CD4-positive, alpha-beta T cell (primary cell): ENCODE measurements at regions not wholly inside any gene's neighbourhood (a gene's known extent, or its start where the extent isn't known, plus 50 kb on each side); places are given as distances from the start of the nearest gene placed in this dataset.

Source experiments
- ATAC-seq: fragments of 200-7000 bp; cut with Tn5 transposase; one replicate; pipeline ENCODE4 v1.10.0; 2022; ENCODE audit warnings: mild to moderate bottlenecking; ENCODE audit not compliant: poor library complexity
- CTCF ChIA-PET: fragments of 350-600 bp; sonication (Branson Sonifier 250); formaldehyde crosslinking; loops from one replicate; lab custom pipeline; 2021; ENCODE audit warnings: antibody characterized with exemption, inconsistent platforms; lab: Charles Lee
- POLR2A ChIA-PET: fragments of 350-600 bp; sonication (Branson Sonifier 250); formaldehyde crosslinking; loops from one replicate; lab custom pipeline; 2021; ENCODE audit warnings: antibody characterized with exemption, inconsistent platforms; lab: Charles Lee
- DNase-seq, 14 experiments: peaks; one replicate each; pipeline ENCODE4 v3.0.0-alpha.2; 2013 to 2020; ENCODE audit warnings: mixed read lengths in 2 of 14
- H3K27ac ChIP-seq, 2 donors: one replicate each; pipeline versions ENCODE4 v1.5.1 to v1.7.0; 2013; ENCODE audit warnings: low read length in 2 of 2, low read depth in 1 of 2, mild to moderate bottlenecking in 1 of 2
- H3K27me3 ChIP-seq, 2 experiments: 1 replicate in 1 of 2; 2 replicates in 1 of 2; pipeline versions ENCODE4 v1.6.1 to v1.7.0; 2013; ENCODE audit warnings: low read length in 2 of 2, control low read depth in 1 of 2, mild to moderate bottlenecking in 1 of 2, moderate library complexity in 1 of 2; ENCODE audit not compliant: insufficient read depth in 2 of 2, control insufficient read depth in 1 of 2
- H3K36me3 ChIP-seq: one replicate; pipeline ENCODE4 v1.6.1; 2013; ENCODE audit warnings: low read length, control low read depth; ENCODE audit not compliant: insufficient read depth
- H3K4me1 ChIP-seq: one replicate; pipeline ENCODE4 v1.6.1; 2013; ENCODE audit warnings: low read length, control low read depth; ENCODE audit not compliant: insufficient read depth
- H3K4me3 ChIP-seq: one replicate; pipeline ENCODE4 v1.5.1; 2013; ENCODE audit warnings: mild to moderate bottlenecking, low read length, moderate library complexity
- H3K9me3 ChIP-seq, 2 experiments: 1 replicate in 1 of 2; 2 replicates in 1 of 2; pipeline versions ENCODE4 v1.6.1 to v1.7.0; 2013; ENCODE audit warnings: low read length in 2 of 2, mild to moderate bottlenecking in 2 of 2, control low read depth in 1 of 2, moderate library complexity in 1 of 2; ENCODE audit not compliant: control insufficient read depth in 1 of 2, insufficient read depth in 1 of 2
- H3K27ac Mint-ChIP-seq: one replicate; pipeline ENCODE4 v1.8.0; 2020; ENCODE audit warnings: mixed read lengths
- H3K27me3 Mint-ChIP-seq: one replicate; pipeline ENCODE4 v1.8.0; 2021; ENCODE audit warnings: mixed read lengths
- H3K36me3 Mint-ChIP-seq: one replicate; pipeline ENCODE4 v1.8.0; 2021; ENCODE audit warnings: low read depth, mixed read lengths
- H3K4me1 Mint-ChIP-seq: one replicate; pipeline ENCODE4 v1.8.0; 2021; ENCODE audit warnings: low read depth, mixed read lengths
- H3K4me3 Mint-ChIP-seq: one replicate; pipeline ENCODE4 v1.8.0; 2020; ENCODE audit warnings: mild to moderate bottlenecking, mixed read lengths
- H3K9me3 Mint-ChIP-seq: one replicate; pipeline ENCODE4 v1.8.0; 2020; ENCODE audit warnings: mixed read lengths
- CTCF ChIP-seq: fragments of 200-600 bp; IDR thresholded peaks from one replicate; pipeline ENCODE4 v1.8.0; 2022; ENCODE audit warnings: antibody characterized with exemption, mild to moderate bottlenecking
- intact Hi-C, 2 experiments: fragments of 100-400 bp; cut with DNase I in 1 of 2; cut with micrococcal nuclease in 1 of 2; formaldehyde crosslinking; loops; one replicate each; pipeline versions ENCODE4 v1.15.1 to v1.9.0; 2023 to 2025; cut with DNase I, micrococcal nuclease

GRCh38 chr3:43865351-43865750, 174.6 kb downstream of the ABHD5 start:
- CTCF ChIA-PET, result no interaction called here
- intact Hi-C loops, result no loop called here
- H3K9me3 ChIP-seq, result no peaks in the 10 kb centered on the region

DNA sequence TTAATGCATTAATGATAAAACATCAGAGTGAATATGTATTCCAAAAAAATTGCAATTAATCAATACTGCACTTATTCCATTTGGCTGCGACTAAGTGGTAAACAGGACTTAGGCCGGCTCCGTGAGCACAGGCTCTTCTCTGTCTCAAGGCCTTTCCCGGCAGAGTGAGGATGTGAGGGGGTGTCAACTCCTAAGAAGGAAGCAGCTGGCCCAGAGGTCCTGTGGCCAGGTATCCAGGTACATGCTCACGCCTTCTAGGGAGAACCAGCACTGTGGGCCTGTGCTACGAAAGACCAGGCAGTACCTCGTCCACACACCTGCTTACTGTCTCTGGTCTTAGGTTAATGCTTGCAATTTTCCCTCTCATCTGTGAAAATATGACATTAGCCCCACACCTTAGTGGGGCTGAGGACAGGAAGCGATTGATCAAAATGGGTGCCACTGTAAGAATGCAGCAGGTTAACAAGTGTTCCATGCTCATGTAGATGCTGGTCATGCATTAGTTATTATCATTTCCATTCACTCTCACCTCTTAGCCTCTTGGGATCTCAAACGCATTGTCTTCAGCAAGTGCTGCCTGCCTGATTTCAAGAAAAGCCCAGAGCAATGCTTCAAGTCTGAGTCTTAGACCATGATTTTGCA, 175.3 kb downstream of the ABHD5 start:
- no peak overlapping the region for H3K4me3 ChIP-seq
- intact Hi-C loops, result no loop called here
- ChIA-PET POLR2A (no interaction called here), CTCF (no interaction called here)
- Mint-ChIP-seq H3K4me3 (no peak overlapping the region), H3K27ac (no peak overlapping the region), H3K36me3 (no peaks in the 10 kb centered on the region), H3K9me3 (no peaks in the 10 kb centered on the region), H3K4me1 (no peaks in the 10 kb centered on the region), H3K27me3 (peaks cover 35% of the 10 kb centered on the region)
- ATAC-seq (no peak), DNase-seq (no peak)
- no peaks in the 10 kb centered on the region for H3K36me3 ChIP-seq
- H3K27me3 ChIP-seq, result peaks cover 3 to 10% of the 10 kb centered on the region in 2 experiments
- no peak for TF ChIP-seq CTCF
- H3K27ac ChIP-seq, result no peak overlapping the region
- H3K9me3 ChIP-seq, result no peaks in the 10 kb centered on the region
- H3K4me1 ChIP-seq, result no peaks in the 10 kb centered on the region

More at GRCh38 chr3:43865351-43865750, 174.6 kb downstream of the ABHD5 start:
- no peak overlapping the region for H3K4me3 ChIP-seq
- Mint-ChIP-seq H3K4me3 (no peak overlapping the region), H3K27me3 (peaks cover 37% of the 10 kb centered on the region), H3K27ac (no peak overlapping the region), H3K36me3 (no peaks in the 10 kb centered on the region), H3K4me1 (no peaks in the 10 kb centered on the region), H3K9me3 (no peaks in the 10 kb centered on the region)
- ATAC-seq (no peak), DNase-seq (no peak)
- TF ChIP-seq CTCF, result no peak
- POLR2A ChIA-PET, result no interaction called here
- no peak overlapping the region for H3K27ac ChIP-seq
- H3K4me1 ChIP-seq, result no peaks in the 10 kb centered on the region
- H3K27me3 ChIP-seq, result peaks cover 0 to 10% of the 10 kb centered on the region in 2 experiments
- no peaks in the 10 kb centered on the region for H3K36me3 ChIP-seq

DNA sequence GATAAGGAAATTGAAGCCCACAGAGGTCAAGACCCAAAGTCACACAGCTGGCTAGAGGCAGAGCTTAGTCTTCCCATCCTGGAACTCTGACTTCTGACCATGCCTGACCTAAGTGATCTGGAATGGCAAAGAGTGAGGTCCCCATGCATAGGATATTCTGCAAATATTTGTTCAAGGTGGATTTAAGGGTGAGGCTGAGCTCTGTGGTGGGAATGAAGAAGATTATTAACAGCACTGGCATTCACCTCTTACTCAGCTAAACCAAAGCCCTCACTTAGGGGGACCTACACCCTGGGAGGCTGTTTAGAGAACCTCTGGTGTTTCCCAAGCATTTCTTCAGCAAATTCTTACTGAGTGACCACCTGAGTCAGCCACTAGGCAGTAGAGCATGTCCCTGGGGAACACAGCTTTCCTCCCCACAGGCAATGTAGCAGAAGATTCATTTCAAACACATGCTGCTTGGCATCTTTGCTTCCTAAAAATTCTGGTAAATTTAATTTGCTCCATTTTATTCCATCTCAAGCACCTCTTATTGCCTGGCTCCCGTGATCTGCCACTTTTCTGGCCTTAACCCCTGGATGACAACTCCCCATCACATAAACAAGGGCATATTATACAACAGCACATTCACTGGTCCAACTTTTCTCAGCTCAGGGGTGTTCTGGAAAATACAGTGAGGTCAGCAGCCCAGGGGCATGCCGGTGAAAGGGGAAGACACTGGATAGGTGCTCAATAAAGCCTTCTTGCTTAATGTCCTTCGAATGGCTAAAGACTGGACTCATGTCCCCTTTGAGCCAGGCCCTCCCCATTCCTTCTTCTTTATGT, 176.0 kb downstream of the ABHD5 start:
- Mint-ChIP-seq H3K27ac (no peak overlapping the region), H3K9me3 (no peaks in the 10 kb centered on the region), H3K4me3 (no peak overlapping the region), H3K27me3 (peaks cover 35% of the 10 kb centered on the region), H3K36me3 (no peaks in the 10 kb centered on the region), H3K4me1 (no peaks in the 10 kb centered on the region)
- Histone ChIP-seq H3K36me3 (no peaks in the 10 kb centered on the region), H3K4me3 (no peak overlapping the region), H3K9me3 (no peaks in the 10 kb centered on the region), H3K4me1 (no peaks in the 10 kb centered on the region), H3K27me3 (peaks cover 8 to 12% of the 10 kb centered on the region in 2 experiments), H3K27ac (no peak overlapping the region)
- ChIA-PET POLR2A (no interaction called here), CTCF (interaction anchor here (1.3 kb wide), 1 partner anchor 21 kb away, joined by 3 read pairs; no protein-coding TSS in a partner anchor)
- no peak for DNase-seq
- ATAC-seq, result no peak
- no peak for TF ChIP-seq CTCF
- intact Hi-C loops, result no loop called here
